Endothelial cell of umbilical vein (primary cell): ENCODE measurements at regions not wholly inside any gene's neighbourhood (a gene's known extent, or its start where the extent isn't known, plus 50 kb on each side); places are given as distances from the start of the nearest gene placed in this dataset.

ENCODE experiments used
- CTCF ChIP-seq, 2 donors: IDR thresholded peaks; 1 replicate in 1 of 2; 2 replicates in 1 of 2; pipeline ENCODE4 v1.5.1; 2011; ENCODE audit warnings: low read length in 2 of 2, mild to moderate bottlenecking in 2 of 2, moderate library complexity in 2 of 2, control low read depth in 1 of 2, inconsistent platforms in 1 of 2, low read depth in 1 of 2; ENCODE audit not compliant: insufficient read depth in 1 of 2; ENCODE audit errors: extremely low read depth in 1 of 2
- TF ChIP-seq, protein P1 (sequence below): IDR thresholded peaks from 2 replicates; pipeline ENCODE4 v1.6.1; 2011; ENCODE audit not compliant: insufficient read depth, insufficient read length

DNA sequence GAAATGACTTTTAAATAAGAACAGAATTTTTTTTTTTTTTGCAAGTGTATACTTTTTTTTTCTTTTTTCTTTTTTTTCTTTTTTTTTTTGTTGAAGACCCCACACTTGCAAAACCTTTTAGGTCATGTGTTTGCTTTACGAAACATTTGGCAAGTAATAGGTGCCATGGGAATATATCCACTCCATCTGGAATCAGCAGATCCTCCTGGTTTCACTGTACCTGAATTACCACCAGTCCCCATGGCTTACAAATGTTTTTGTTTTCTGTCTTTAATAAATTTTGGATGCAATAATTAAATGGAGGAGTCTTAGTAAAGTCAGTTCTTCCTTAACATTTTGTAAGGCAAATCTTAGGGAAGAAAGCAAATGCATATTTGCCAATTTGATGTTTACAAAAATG is 559.7 kb upstream of the ZEB2 start:
- TF ChIP-seq CTCF (IDR thresholded peaks at IDR 0.05; ENCODE audit: extremely low read depth in 1 of 2, insufficient read depth in 1 of 2, low read depth in 1 of 2, low read length in 2 of 2), result no peak
- TF ChIP-seq, protein P1, sequence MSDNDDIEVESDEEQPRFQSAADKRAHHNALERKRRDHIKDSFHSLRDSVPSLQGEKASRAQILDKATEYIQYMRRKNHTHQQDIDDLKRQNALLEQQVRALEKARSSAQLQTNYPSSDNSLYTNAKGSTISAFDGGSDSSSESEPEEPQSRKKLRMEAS, result no peak
